Chondrocyte (in vitro differentiated cells): ENCODE measurements at regions not wholly inside any gene's neighbourhood (a gene's known extent, or its start where the extent isn't known, plus 50 kb on each side); places are given as distances from the start of the nearest gene placed in this dataset.

Experiments used
- DNase-seq: peaks from one replicate; pipeline ENCODE4 v3.0.0; 2021; ENCODE audit warnings: mixed read lengths, low spot score
- H3K27ac Mint-ChIP-seq: one replicate; pipeline ENCODE4 v1.8.0; 2021; ENCODE audit warnings: mild to moderate bottlenecking, moderate library complexity, mixed read lengths; ENCODE audit not compliant: unreplicated experiment
- H3K27me3 Mint-ChIP-seq: 2 replicates; pipeline ENCODE4 v1.8.0; 2021; ENCODE audit warnings: low read depth, mixed read lengths
- H3K36me3 Mint-ChIP-seq: 2 replicates; pipeline ENCODE4 v1.8.0; 2021; ENCODE audit warnings: low read depth, mixed read lengths
- H3K4me1 Mint-ChIP-seq: 2 replicates; pipeline ENCODE4 v1.8.0; 2021; ENCODE audit warnings: low read depth, mild to moderate bottlenecking, mixed read lengths
- H3K4me3 Mint-ChIP-seq: one replicate; pipeline ENCODE4 v1.8.0; 2021; ENCODE audit warnings: mild to moderate bottlenecking, moderate library complexity, mixed read lengths; ENCODE audit not compliant: unreplicated experiment
- H3K9me3 Mint-ChIP-seq: 2 replicates; pipeline ENCODE4 v1.8.0; 2021; ENCODE audit warnings: low read depth, mixed read lengths
- TF ChIP-seq, protein P1 (sequence below): fragments of 200-600 bp; sonication (generic); IDR thresholded peaks from 2 replicates; pipeline ENCODE4 v1.5.0; 2021; ENCODE audit warnings: antibody characterized with exemption, mild to moderate bottlenecking, moderate library complexity

DNA sequence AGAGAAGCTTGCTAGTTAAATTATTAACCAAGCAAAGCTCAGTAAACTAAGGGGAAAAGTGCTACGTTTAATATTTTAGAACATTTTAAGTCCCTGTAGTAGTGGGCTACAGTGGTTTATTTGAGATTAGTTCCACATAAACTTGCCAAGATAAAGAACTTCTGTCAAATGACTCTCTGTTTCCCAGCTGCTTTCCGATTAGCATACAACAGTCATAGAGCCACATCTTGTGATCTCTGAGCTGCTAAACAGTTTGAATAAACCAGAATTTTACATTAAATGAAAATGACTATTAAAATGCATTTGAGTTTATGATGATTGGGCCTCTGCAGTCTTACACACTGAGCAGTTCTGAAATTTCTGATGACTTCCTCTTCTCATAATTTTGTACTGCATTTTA, 568.5 kb downstream of the IQCM start:
- Mint-ChIP-seq H3K36me3 (no peaks in the 10 kb centered on the region), H3K9me3 (peaks cover 4% of the 10 kb centered on the region), H3K27me3 (no peaks in the 10 kb centered on the region), H3K4me3 (no peak overlapping the region), H3K4me1 (no peaks in the 10 kb centered on the region), H3K27ac (no peak overlapping the region)
- no peak for DNase-seq
- TF ChIP-seq, protein P1, sequence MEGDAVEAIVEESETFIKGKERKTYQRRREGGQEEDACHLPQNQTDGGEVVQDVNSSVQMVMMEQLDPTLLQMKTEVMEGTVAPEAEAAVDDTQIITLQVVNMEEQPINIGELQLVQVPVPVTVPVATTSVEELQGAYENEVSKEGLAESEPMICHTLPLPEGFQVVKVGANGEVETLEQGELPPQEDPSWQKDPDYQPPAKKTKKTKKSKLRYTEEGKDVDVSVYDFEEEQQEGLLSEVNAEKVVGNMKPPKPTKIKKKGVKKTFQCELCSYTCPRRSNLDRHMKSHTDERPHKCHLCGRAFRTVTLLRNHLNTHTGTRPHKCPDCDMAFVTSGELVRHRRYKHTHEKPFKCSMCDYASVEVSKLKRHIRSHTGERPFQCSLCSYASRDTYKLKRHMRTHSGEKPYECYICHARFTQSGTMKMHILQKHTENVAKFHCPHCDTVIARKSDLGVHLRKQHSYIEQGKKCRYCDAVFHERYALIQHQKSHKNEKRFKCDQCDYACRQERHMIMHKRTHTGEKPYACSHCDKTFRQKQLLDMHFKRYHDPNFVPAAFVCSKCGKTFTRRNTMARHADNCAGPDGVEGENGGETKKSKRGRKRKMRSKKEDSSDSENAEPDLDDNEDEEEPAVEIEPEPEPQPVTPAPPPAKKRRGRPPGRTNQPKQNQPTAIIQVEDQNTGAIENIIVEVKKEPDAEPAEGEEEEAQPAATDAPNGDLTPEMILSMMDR: no peak

DNA sequence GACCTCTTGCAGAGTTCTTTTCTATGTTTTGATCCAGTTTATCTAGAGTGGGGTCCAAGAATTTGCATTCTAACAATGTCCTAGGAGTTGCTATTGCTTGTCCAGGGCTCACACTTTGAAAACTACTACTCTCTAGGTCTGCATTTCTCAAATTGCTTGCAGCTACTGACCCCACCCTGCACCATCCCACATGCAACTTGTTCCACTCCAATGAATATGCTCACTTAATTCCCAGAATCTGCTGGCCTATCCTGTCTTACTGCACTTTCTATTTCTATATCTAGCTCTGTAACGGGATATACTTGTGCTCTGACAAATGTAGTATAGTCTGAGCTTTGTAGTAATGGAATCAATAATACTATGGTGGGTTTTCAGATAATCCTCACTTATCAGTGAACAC, 570.3 kb downstream of the IQCM start:
- no peak for DNase-seq
- no peak overlapping the region for H3K27ac Mint-ChIP-seq
- H3K9me3 Mint-ChIP-seq: no peaks in the 10 kb centered on the region
- H3K4me1 Mint-ChIP-seq: no peaks in the 10 kb centered on the region
- TF ChIP-seq, protein P1: no peak
- H3K27me3 Mint-ChIP-seq: no peaks in the 10 kb centered on the region
- no peak overlapping the region for H3K4me3 Mint-ChIP-seq
- no peaks in the 10 kb centered on the region for H3K36me3 Mint-ChIP-seq

DNA sequence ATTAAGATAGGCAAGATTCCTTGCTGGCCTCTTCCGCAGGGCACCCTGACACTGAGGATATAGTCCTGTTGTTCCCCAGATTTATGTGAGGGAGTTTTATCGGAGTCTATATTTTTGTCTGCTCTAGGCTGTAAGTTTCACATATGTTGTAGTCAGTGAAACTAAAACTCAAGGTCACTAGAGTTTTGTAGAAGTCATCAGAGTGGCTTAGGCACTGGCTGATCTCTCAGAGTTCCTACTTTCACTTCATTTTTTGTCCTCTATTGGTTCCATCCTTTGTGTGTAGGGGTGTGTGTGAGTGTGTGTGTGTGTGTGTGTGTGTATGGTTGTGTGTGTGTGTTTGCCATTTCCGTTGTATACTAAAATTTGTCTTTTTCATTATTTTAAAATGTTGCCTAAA, 577.5 kb downstream of the IQCM start:
- Mint-ChIP-seq H3K4me3 (no peak overlapping the region), H3K36me3 (no peaks in the 10 kb centered on the region), H3K4me1 (no peaks in the 10 kb centered on the region), H3K27ac (no peak overlapping the region), H3K27me3 (no peaks in the 10 kb centered on the region), H3K9me3 (no peaks in the 10 kb centered on the region)
- TF ChIP-seq, protein P1: no peak
- no peak for DNase-seq

DNA sequence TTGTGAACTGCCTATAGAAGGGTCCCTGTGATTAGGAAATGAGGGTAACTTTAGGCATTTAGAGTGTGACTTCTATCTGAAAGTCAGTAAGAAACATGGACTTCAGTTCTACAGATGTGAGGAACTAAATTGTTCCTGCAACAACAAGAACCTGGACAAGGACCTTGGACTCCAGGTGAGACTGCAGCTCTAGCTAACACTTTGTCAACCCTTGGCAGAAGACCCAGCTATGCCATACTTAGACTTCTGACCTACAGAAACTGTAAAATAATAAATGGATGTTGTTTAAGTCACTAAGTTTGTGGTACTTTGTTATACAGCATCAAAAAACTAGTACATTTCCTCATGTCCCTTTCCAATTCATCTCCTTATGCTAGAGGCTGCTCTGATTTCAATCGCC, 580.8 kb downstream of the IQCM start:
- H3K27me3 Mint-ChIP-seq: no peaks in the 10 kb centered on the region
- TF ChIP-seq, protein P1: no peak
- no peak overlapping the region for H3K4me3 Mint-ChIP-seq
- H3K4me1 Mint-ChIP-seq: no peaks in the 10 kb centered on the region
- no peaks in the 10 kb centered on the region for H3K36me3 Mint-ChIP-seq
- H3K27ac Mint-ChIP-seq: no peak overlapping the region
- no peak for DNase-seq
- H3K9me3 Mint-ChIP-seq: peaks cover 9% of the 10 kb centered on the region

DNA sequence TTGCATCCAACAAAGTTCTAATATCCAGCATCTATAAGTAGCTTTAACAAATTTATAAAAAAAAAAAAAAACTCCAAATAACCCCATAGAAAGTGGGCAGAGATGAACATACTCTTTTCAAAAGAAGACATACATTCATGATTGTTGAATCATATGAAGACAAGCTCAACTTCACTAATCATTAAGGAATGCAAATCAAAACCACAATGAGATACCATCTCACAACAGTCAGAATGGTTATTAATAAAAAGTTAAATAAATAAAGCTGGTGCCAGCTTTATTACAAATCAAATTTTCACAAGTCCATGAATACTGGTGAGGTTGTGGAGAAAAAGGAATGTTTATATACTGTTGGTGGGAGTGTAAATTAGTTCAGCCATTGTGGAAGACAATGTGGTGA, 592.0 kb downstream of the IQCM start:
- Mint-ChIP-seq H3K27me3 (no peaks in the 10 kb centered on the region), H3K4me1 (no peaks in the 10 kb centered on the region), H3K4me3 (no peak overlapping the region), H3K27ac (no peak overlapping the region), H3K36me3 (no peaks in the 10 kb centered on the region), H3K9me3 (peaks cover 41% of the 10 kb centered on the region)
- TF ChIP-seq, protein P1: no peak
- DNase-seq: no peak
